IPS-20b (cell line): ENCODE measurements at regions not wholly inside any gene's neighbourhood (a gene's known extent, or its start where the extent isn't known, plus 50 kb on each side); places are given as distances from the start of the nearest gene placed in this dataset.

Source experiments
- H3K27ac ChIP-seq: one replicate; pipeline ENCODE4 v1.5.1; 2013; ENCODE audit warnings: low read length
- H3K27me3 ChIP-seq: 2 replicates; pipeline ENCODE4 v1.6.1; 2013; ENCODE audit warnings: mild to moderate bottlenecking, low read length, inconsistent platforms; ENCODE audit not compliant: insufficient read depth
- H3K36me3 ChIP-seq: 2 replicates; pipeline ENCODE4 v1.6.1; 2013; ENCODE audit warnings: low read depth, mild to moderate bottlenecking, inconsistent platforms, low read length, moderate library complexity; ENCODE audit not compliant: insufficient read depth
- H3K4me1 ChIP-seq: 2 replicates; pipeline ENCODE4 v1.6.1; 2013; ENCODE audit warnings: mild to moderate bottlenecking, control low read depth, inconsistent platforms, low read length, moderate library complexity; ENCODE audit not compliant: insufficient read depth
- H3K4me3 ChIP-seq: 2 replicates; pipeline ENCODE4 v1.5.1; 2013; ENCODE audit warnings: mild to moderate bottlenecking, low read length, inconsistent platforms
- H3K9ac ChIP-seq: 2 replicates; pipeline ENCODE4 v1.6.1; 2013; ENCODE audit warnings: low read depth, mild to moderate bottlenecking, inconsistent platforms, low read length, moderate library complexity
- H3K9me3 ChIP-seq: 2 replicates; pipeline ENCODE4 v1.6.1; 2013; ENCODE audit warnings: mild to moderate bottlenecking, low read depth, low read length, inconsistent platforms; ENCODE audit not compliant: insufficient read depth

- no peak overlapping the region for H3K4me3 ChIP-seq
- H3K36me3 ChIP-seq, result no peaks in the 10 kb centered on the region
- no peak overlapping the region for H3K9ac ChIP-seq
- no peak overlapping the region for H3K27ac ChIP-seq
- H3K4me1 ChIP-seq, result no peaks in the 10 kb centered on the region
- no peaks in the 10 kb centered on the region for H3K9me3 ChIP-seq
- H3K27me3 ChIP-seq, result no peaks in the 10 kb centered on the region
Observed at GRCh38 chr10:36679554-36679953, 445.8 kb upstream of the ANKRD30A start.

GRCh38 chr10:36677431-36677768 is 448.0 kb upstream of the ANKRD30A start:
- Histone ChIP-seq H3K27me3 (no peaks in the 10 kb centered on the region), H3K4me3 (no peak overlapping the region), H3K4me1 (no peaks in the 10 kb centered on the region), H3K36me3 (no peaks in the 10 kb centered on the region), H3K9me3 (no peaks in the 10 kb centered on the region), H3K27ac (no peak overlapping the region), H3K9ac (no peak overlapping the region)

GRCh38 chr10:36676756-36677430 is 448.5 kb upstream of the ANKRD30A start:
- Histone ChIP-seq H3K4me3 (no peak overlapping the region), H3K36me3 (no peaks in the 10 kb centered on the region), H3K27ac (no peak overlapping the region), H3K27me3 (no peaks in the 10 kb centered on the region), H3K4me1 (no peaks in the 10 kb centered on the region), H3K9ac (no peak overlapping the region), H3K9me3 (no peaks in the 10 kb centered on the region)

- H3K27me3 ChIP-seq, result no peaks in the 10 kb centered on the region
- no peaks in the 10 kb centered on the region for H3K36me3 ChIP-seq
- no peak overlapping the region for H3K27ac ChIP-seq
- no peak overlapping the region for H3K9ac ChIP-seq
- no peaks in the 10 kb centered on the region for H3K9me3 ChIP-seq
- H3K4me3 ChIP-seq, result no peak overlapping the region
- H3K4me1 ChIP-seq, result no peaks in the 10 kb centered on the region
Observed at GRCh38 chr10:36676321-36676720, 449.1 kb upstream of the ANKRD30A start.

- Histone ChIP-seq H3K9ac (no peak overlapping the region), H3K27me3 (no peaks in the 10 kb centered on the region), H3K9me3 (no peaks in the 10 kb centered on the region), H3K27ac (no peak overlapping the region), H3K4me3 (no peak overlapping the region), H3K36me3 (no peaks in the 10 kb centered on the region), H3K4me1 (no peaks in the 10 kb centered on the region)
Observed at GRCh38 chr10:36675458-36675880, 449.9 kb upstream of the ANKRD30A start.

GRCh38 chr10:36671607-36672006 is 453.8 kb upstream of the ANKRD30A start:
- H3K9ac ChIP-seq, result no peak overlapping the region

GRCh38 chr10:36670621-36671402 is 454.6 kb upstream of the ANKRD30A start:
- Histone ChIP-seq H3K9me3 (no peaks in the 10 kb centered on the region), H3K27ac (no peak overlapping the region), H3K9ac (no peak overlapping the region), H3K4me3 (no peak overlapping the region), H3K36me3 (no peaks in the 10 kb centered on the region), H3K27me3 (no peaks in the 10 kb centered on the region), H3K4me1 (no peaks in the 10 kb centered on the region)

More at GRCh38 chr10:36671607-36672006, 453.8 kb upstream of the ANKRD30A start:
- Histone ChIP-seq H3K27me3 (no peaks in the 10 kb centered on the region), H3K4me3 (no peak overlapping the region), H3K4me1 (no peaks in the 10 kb centered on the region), H3K9me3 (no peaks in the 10 kb centered on the region), H3K27ac (no peak overlapping the region), H3K36me3 (no peaks in the 10 kb centered on the region)

GRCh38 chr10:36669615-36670352 is 455.6 kb upstream of the ANKRD30A start:
- no peak overlapping the region for H3K27ac ChIP-seq
- H3K9ac ChIP-seq, result no peak overlapping the region

GRCh38 chr10:36666451-36666850 is 458.9 kb upstream of the ANKRD30A start:
- no peaks in the 10 kb centered on the region for H3K36me3 ChIP-seq
- no peak overlapping the region for H3K9ac ChIP-seq
- H3K4me1 ChIP-seq, result no peaks in the 10 kb centered on the region
- H3K9me3 ChIP-seq, result no peaks in the 10 kb centered on the region
- no peak overlapping the region for H3K4me3 ChIP-seq
- H3K27me3 ChIP-seq, result no peaks in the 10 kb centered on the region
- no peak overlapping the region for H3K27ac ChIP-seq

More at GRCh38 chr10:36669615-36670352, 455.6 kb upstream of the ANKRD30A start:
- Histone ChIP-seq H3K36me3 (no peaks in the 10 kb centered on the region), H3K27me3 (no peaks in the 10 kb centered on the region), H3K4me3 (no peak overlapping the region), H3K9me3 (no peaks in the 10 kb centered on the region), H3K4me1 (no peaks in the 10 kb centered on the region)

- H3K9me3 ChIP-seq, result no peaks in the 10 kb centered on the region
- H3K4me3 ChIP-seq, result no peak overlapping the region
- H3K27ac ChIP-seq, result no peak overlapping the region
- no peaks in the 10 kb centered on the region for H3K36me3 ChIP-seq
- H3K4me1 ChIP-seq, result no peaks in the 10 kb centered on the region
- no peak overlapping the region for H3K9ac ChIP-seq
- H3K27me3 ChIP-seq, result no peaks in the 10 kb centered on the region
Observed at GRCh38 chr10:36662571-36662970, 462.8 kb upstream of the ANKRD30A start.

- H3K36me3 ChIP-seq, result no peaks in the 10 kb centered on the region
- no peak overlapping the region for H3K9ac ChIP-seq
- no peaks in the 10 kb centered on the region for H3K27me3 ChIP-seq
- peaks cover 8% of the 10 kb centered on the region; the same call in 1 of the 2 replicates for H3K9me3 ChIP-seq
- H3K4me3 ChIP-seq, result no peak overlapping the region
- no peak overlapping the region for H3K27ac ChIP-seq
- H3K4me1 ChIP-seq, result no peaks in the 10 kb centered on the region
Observed at GRCh38 chr10:36650274-36650673, 475.1 kb upstream of the ANKRD30A start.
